ENCODE measurements at regions not wholly inside any gene's neighbourhood (a gene's known extent, or its start where the extent isn't known, plus 50 kb on each side); places are given as distances from the start of the nearest gene placed in this dataset.
A peak's percentile ranks its signal among the peaks of the same experiment; 100 is the strongest.

- peak; percentile 36 for DNase-seq (ENCODE audit: low spot score)
- Histone ChIP-seq H3K4me3 (ENCODE audit: low read depth, low read length, poor library complexity, severe bottlenecking) (no peak overlapping the region), H3K4me1 (ENCODE audit: insufficient read depth, low read length, poor library complexity, severe bottlenecking) (peaks cover 18% of the 10 kb centered on the region), H3K36me3 (ENCODE audit: insufficient read depth, low read length, poor library complexity, severe bottlenecking) (no peaks in the 10 kb centered on the region), H3K27me3 (replicated peaks; ENCODE audit: insufficient read depth, low read depth, low read length, poor library complexity) (no peaks in the 10 kb centered on the region), H3K27ac (ENCODE audit: low read depth, low read length, poor library complexity, severe bottlenecking) (no peak overlapping the region), H3K9me3 (ENCODE audit: low read depth, low read length, poor library complexity, severe bottlenecking) (no peaks in the 10 kb centered on the region)
- intact Hi-C loops (cut with micrococcal nuclease; ENCODE audit: unreplicated experiment) = loop anchor here (10.0 kb wide), 2 partner anchors 207 to 237 kb away; partner anchors contain the start of gene SEMA6D
- no TSS peak for BruUV-seq (replicated peaks)
- POLR2A ChIA-PET (ENCODE audit: low non-redundant PET) = no interaction called here
- CTCF ChIA-PET = no interaction called here
- TF ChIP-seq EZH2 (IDR thresholded peaks at IDR 0.05; ENCODE audit: borderline replicate concordance, low read depth, low read length, poor library complexity, severe bottlenecking) (no peak), CTCF (conservative IDR thresholded peaks at IDR 0.05; ENCODE audit: low read depth, low read length) (no peak)
Measured at GRCh38 chr15:47477341-47477740, 240.0 kb upstream of the SEMA6D start.

GRCh38 chr15:47484059-47484458 lies 233.2 kb upstream of the SEMA6D start:
- BruUV-seq (replicated peaks) = no TSS peak
- TF ChIP-seq EZH2 (IDR thresholded peaks at IDR 0.05; ENCODE audit: borderline replicate concordance, low read depth, low read length, poor library complexity, severe bottlenecking) (no peak), CTCF (conservative IDR thresholded peaks at IDR 0.05; ENCODE audit: low read depth, low read length) (no peak)
- H3K27ac ChIP-seq (ENCODE audit: low read depth, low read length, poor library complexity, severe bottlenecking) = peak overlapping the region; percentile 86
- DNase-seq (ENCODE audit: low spot score) = peak; percentile 93
- peaks cover 17% of the 10 kb centered on the region for H3K4me1 ChIP-seq (ENCODE audit: insufficient read depth, low read length, poor library complexity, severe bottlenecking)
- H3K27me3 ChIP-seq (replicated peaks; ENCODE audit: insufficient read depth, low read depth, low read length, poor library complexity) = no peaks in the 10 kb centered on the region
- CTCF ChIA-PET = no interaction called here
- intact Hi-C loops (cut with micrococcal nuclease; ENCODE audit: unreplicated experiment) = no loop called here
- POLR2A ChIA-PET (ENCODE audit: low non-redundant PET) = no interaction called here
- H3K9me3 ChIP-seq (ENCODE audit: low read depth, low read length, poor library complexity, severe bottlenecking) = no peaks in the 10 kb centered on the region
- no peaks in the 10 kb centered on the region for H3K36me3 ChIP-seq (ENCODE audit: insufficient read depth, low read length, poor library complexity, severe bottlenecking)
- peak overlapping the region; percentile 13 for H3K4me3 ChIP-seq (ENCODE audit: low read depth, low read length, poor library complexity, severe bottlenecking)

GRCh38 chr15:47484997-47485396 lies 232.3 kb upstream of the SEMA6D start:
- H3K27ac ChIP-seq (ENCODE audit: low read depth, low read length, poor library complexity, severe bottlenecking) = peak overlapping the region; percentile 86
- BruUV-seq (replicated peaks) = no TSS peak
- DNase-seq (ENCODE audit: low spot score) = no peak
- no peaks in the 10 kb centered on the region for H3K27me3 ChIP-seq (replicated peaks; ENCODE audit: insufficient read depth, low read depth, low read length, poor library complexity)
- peaks cover 17% of the 10 kb centered on the region for H3K4me1 ChIP-seq (ENCODE audit: insufficient read depth, low read length, poor library complexity, severe bottlenecking)
- intact Hi-C loops (cut with micrococcal nuclease; ENCODE audit: unreplicated experiment) = no loop called here
- ChIA-PET CTCF (no interaction called here), POLR2A (ENCODE audit: low non-redundant PET) (no interaction called here)
- H3K9me3 ChIP-seq (ENCODE audit: low read depth, low read length, poor library complexity, severe bottlenecking) = no peaks in the 10 kb centered on the region
- H3K4me3 ChIP-seq (ENCODE audit: low read depth, low read length, poor library complexity, severe bottlenecking) = no peak overlapping the region
- no peaks in the 10 kb centered on the region for H3K36me3 ChIP-seq (ENCODE audit: insufficient read depth, low read length, poor library complexity, severe bottlenecking)
- TF ChIP-seq EZH2 (IDR thresholded peaks at IDR 0.05; ENCODE audit: borderline replicate concordance, low read depth, low read length, poor library complexity, severe bottlenecking) = no peak
- no peak for TF ChIP-seq CTCF (conservative IDR thresholded peaks at IDR 0.05; ENCODE audit: low read depth, low read length)
